HL-60 (cell line): ENCODE measurements at regions not wholly inside any gene's neighbourhood (a gene's known extent, or its start where the extent isn't known, plus 50 kb on each side); places are given as distances from the start of the nearest gene placed in this dataset.

Experiments
- DNase-seq, 2 experiments: peaks; one replicate each; pipeline ENCODE4 v3.0.0-alpha.2; 2010 to 2020; ENCODE audit warnings: low read depth in 1 of 2, low spot score in 1 of 2
- H3K27ac ChIP-seq: fragments of 250-450 bp; sonication (Bioruptor Pico); replicated peaks from 2 replicates; pipeline ENCODE4 v1.5.1; 2020; ENCODE audit warnings: mild to moderate bottlenecking, moderate library complexity
- H3K27me3 ChIP-seq: fragments of 250-450 bp; sonication (Bioruptor Pico); 2 replicates; pipeline ENCODE4 v1.5.1; 2021; ENCODE audit warnings: mild to moderate bottlenecking, moderate library complexity; ENCODE audit not compliant: insufficient read depth, poor library complexity, severe bottlenecking
- H3K4me3 ChIP-seq: replicated peaks from 2 replicates; pipeline ENCODE4 v1.5.1; 2011; ENCODE audit warnings: mild to moderate bottlenecking, control low read depth, low read length; ENCODE audit not compliant: insufficient read depth
- CTCF ChIP-seq: IDR thresholded peaks from one replicate; pipeline ENCODE4 v1.5.1; 2011; ENCODE audit warnings: low read length, control low read depth, inconsistent platforms; ENCODE audit not compliant: insufficient read depth
- GABPA ChIP-seq: IDR thresholded peaks from 2 replicates; pipeline ENCODE4 v1.6.1; 2012; ENCODE audit warnings: low read depth
- POLR2AphosphoS5 ChIP-seq: IDR thresholded peaks from 2 replicates; pipeline ENCODE4 v1.6.1; 2012; ENCODE audit warnings: low read depth
- REST ChIP-seq: IDR thresholded peaks from 2 replicates; pipeline ENCODE4 v1.6.1; 2012; ENCODE audit warnings: low read depth; ENCODE audit not compliant: insufficient replicate concordance
- SPI1 ChIP-seq: IDR thresholded peaks from 2 replicates; pipeline ENCODE4 v1.6.1; 2012; ENCODE audit warnings: low read depth, mild to moderate bottlenecking, borderline replicate concordance

GRCh38 chr20:52500157-52500556 lies 308.6 kb upstream of the ZFP64 start:
- Histone ChIP-seq H3K27me3 (peaks cover under 1% of the 10 kb centered on the region), H3K27ac (no peak overlapping the region), H3K4me3 (no peak overlapping the region)
- TF ChIP-seq REST (no peak), POLR2AphosphoS5 (no peak), SPI1 (no peak), GABPA (no peak), CTCF (no peak)
- DNase-seq = no peak

GRCh38 chr20:52497731-52498130 lies 306.2 kb upstream of the ZFP64 start:
- Histone ChIP-seq H3K27ac (no peak overlapping the region), H3K4me3 (no peak overlapping the region), H3K27me3 (peaks cover 18% of the 10 kb centered on the region)
- no peak for DNase-seq
- TF ChIP-seq SPI1 (no peak), POLR2AphosphoS5 (no peak), GABPA (no peak), REST (no peak), CTCF (no peak)

GRCh38 chr20:52496191-52496590 lies 304.6 kb upstream of the ZFP64 start:
- no peak for DNase-seq
- Histone ChIP-seq H3K27ac (no peak overlapping the region), H3K4me3 (no peak overlapping the region), H3K27me3 (peaks cover 18% of the 10 kb centered on the region)
- no peak for TF ChIP-seq REST
- no peak for TF ChIP-seq GABPA
- TF ChIP-seq POLR2AphosphoS5 = no peak
- TF ChIP-seq SPI1 = no peak
- TF ChIP-seq CTCF = no peak
